HEK293 (cell line): ENCODE measurements at regions not wholly inside any gene's neighbourhood (a gene's known extent, or its start where the extent isn't known, plus 50 kb on each side); places are given as distances from the start of the nearest gene placed in this dataset.
"Not testable (repeated sequence)": the region's sequence is repeated elsewhere in the genome, so short reads cannot be mapped to it uniquely, and the experiment has no call there.

ENCODE experiments used
- CTCF ChIA-PET: fragments of 350-600 bp; formaldehyde crosslinking; extraction: SDS; loops from one replicate; lab custom pipeline; 2021; ENCODE audit warnings: antibody characterized with exemption; lab: Yijun Ruan, JAX
- POLR2A ChIA-PET: fragments of 300-600 bp; formaldehyde crosslinking; extraction: SDS; loops from one replicate; lab custom pipeline; 2020; ENCODE audit warnings: antibody characterized with exemption, inconsistent platforms; lab: Yijun Ruan, JAX
- H3K27ac ChIP-seq: fragments of 200-500 bp; sonication (Bioruptor generic); 2 replicates; pipeline ENCODE4 v1.5.1; 2014; ENCODE audit warnings: low read depth, low read length, control low read depth, inconsistent platforms; ENCODE audit errors: extremely low read depth
- H3K36me3 ChIP-seq, 2 experiments: fragments of 200-500 bp in 1 of 2; sonication (Bioruptor generic) in 1 of 2; 1 replicate in 1 of 2; 2 replicates in 1 of 2; pipeline ENCODE4 v1.5.1; 2014 to 2017; ENCODE audit warnings: inconsistent platforms in 2 of 2, low read length in 2 of 2; ENCODE audit not compliant: control insufficient read depth in 2 of 2, insufficient read depth in 1 of 2
- H3K4me1 ChIP-seq: fragments of 200-500 bp; sonication (Bioruptor generic); 2 replicates; pipeline ENCODE4 v1.5.1; 2014; ENCODE audit warnings: mild to moderate bottlenecking, low read length, inconsistent platforms; ENCODE audit not compliant: control insufficient read depth, insufficient read depth
- H3K4me3 ChIP-seq: 2 replicates; pipeline ENCODE4 v1.5.1; 2011; ENCODE audit warnings: low read depth, mild to moderate bottlenecking, control low read depth, low read length, moderate library complexity
- H3K9me3 ChIP-seq: fragments of 200-500 bp; sonication (Bioruptor generic); 2 replicates; pipeline ENCODE4 v1.5.1; 2014; ENCODE audit warnings: low read depth, low read length, inconsistent platforms; ENCODE audit not compliant: control insufficient read depth, insufficient read depth
- BCL11A ChIP-seq: fragments of 450-650 bp; formaldehyde crosslinking; IDR thresholded peaks from 2 replicates; pipeline ENCODE4 v1.5.1; 2016; ENCODE audit warnings: low read depth, missing biosample characterization, missing genetic modification characterization
- BCL6B ChIP-seq: fragments of 450-650 bp; formaldehyde crosslinking; IDR thresholded peaks from 2 replicates; pipeline ENCODE4 v1.5.1; 2017; ENCODE audit warnings: missing biosample characterization, missing genetic modification characterization
- GLIS2 ChIP-seq: fragments of 450-650 bp; formaldehyde crosslinking; IDR thresholded peaks from 2 replicates; pipeline ENCODE4 v1.5.1; 2016; ENCODE audit warnings: missing biosample characterization, missing genetic modification characterization
- KLF1 ChIP-seq: fragments of 450-650 bp; formaldehyde crosslinking; IDR thresholded peaks from 2 replicates; pipeline ENCODE4 v1.5.1; 2016; ENCODE audit warnings: missing biosample characterization, missing genetic modification characterization
- MYNN ChIP-seq: fragments of 450-650 bp; formaldehyde crosslinking; IDR thresholded peaks from 2 replicates; pipeline ENCODE4 v1.5.1; 2016; ENCODE audit warnings: missing biosample characterization, missing genetic modification characterization, borderline replicate concordance
- TRIM28 ChIP-seq: IDR thresholded peaks from 2 replicates; pipeline ENCODE4 v1.6.1; 2011; ENCODE audit warnings: low read length, control low read depth, borderline replicate concordance
- ZBTB20 ChIP-seq: fragments of 450-650 bp; formaldehyde crosslinking; IDR thresholded peaks from 2 replicates; pipeline ENCODE4 v1.5.1; 2016; ENCODE audit warnings: missing biosample characterization, missing genetic modification characterization
- ZFP69B ChIP-seq: fragments of 450-650 bp; formaldehyde crosslinking; IDR thresholded peaks from 2 replicates; pipeline ENCODE4 v1.5.1; 2016; ENCODE audit warnings: missing biosample characterization, missing genetic modification characterization
- ZNF26 ChIP-seq: fragments of 450-650 bp; formaldehyde crosslinking; IDR thresholded peaks from 2 replicates; pipeline ENCODE4 v1.5.1; 2016; ENCODE audit warnings: missing biosample characterization, missing genetic modification characterization
- ZNF266 ChIP-seq: fragments of 450-650 bp; formaldehyde crosslinking; IDR thresholded peaks from 2 replicates; pipeline ENCODE4 v1.5.1; 2016; ENCODE audit warnings: missing biosample characterization, missing genetic modification characterization, low read depth
- ZNF274 ChIP-seq, 2 experiments: fragments of 200-500 bp in 1 of 2; fragments of 450-650 bp in 1 of 2; sonication (Bioruptor generic) in 1 of 2; formaldehyde crosslinking in 1 of 2; IDR thresholded peaks; 2 replicates each; pipeline versions ENCODE4 v1.5.1 to v1.6.1; 2014 to 2016; ENCODE audit warnings: borderline replicate concordance in 1 of 2, inconsistent platforms in 1 of 2, low read length in 1 of 2, missing biosample characterization in 1 of 2, missing genetic modification characterization in 1 of 2
- ZNF280C ChIP-seq: fragments of 450-650 bp; formaldehyde crosslinking; IDR thresholded peaks from 2 replicates; pipeline ENCODE4 v1.5.1; 2016; ENCODE audit warnings: missing biosample characterization, missing genetic modification characterization
- ZNF394 ChIP-seq: fragments of 450-650 bp; formaldehyde crosslinking; IDR thresholded peaks from 2 replicates; pipeline ENCODE4 v1.5.1; 2016; ENCODE audit warnings: missing biosample characterization, missing genetic modification characterization, mild to moderate bottlenecking, moderate library complexity, borderline replicate concordance
- ZNF48 ChIP-seq: fragments of 450-650 bp; formaldehyde crosslinking; IDR thresholded peaks from 2 replicates; pipeline ENCODE4 v1.5.1; 2016; ENCODE audit warnings: missing biosample characterization, missing genetic modification characterization
- ZNF521 ChIP-seq: fragments of 450-650 bp; formaldehyde crosslinking; IDR thresholded peaks from 2 replicates; pipeline ENCODE4 v1.5.1; 2017; ENCODE audit warnings: missing biosample characterization, mild to moderate bottlenecking, missing genetic modification characterization
- ZNF776 ChIP-seq: fragments of 450-650 bp; formaldehyde crosslinking; IDR thresholded peaks from 2 replicates; pipeline ENCODE4 v1.5.0; 2017; ENCODE audit warnings: missing biosample characterization, missing genetic modification characterization, borderline replicate concordance
- ZNF785 ChIP-seq: fragments of 450-650 bp; formaldehyde crosslinking; IDR thresholded peaks from 2 replicates; pipeline ENCODE4 v1.5.1; 2016; ENCODE audit warnings: missing biosample characterization, missing genetic modification characterization
- ZSCAN23 ChIP-seq: fragments of 450-650 bp; formaldehyde crosslinking; IDR thresholded peaks from 2 replicates; pipeline ENCODE4 v1.5.1; 2016; ENCODE audit warnings: missing biosample characterization, missing genetic modification characterization

- TF ChIP-seq ZNF280C, result no peak
- TF ChIP-seq ZNF48 (tag by site-specific recombination), result no peak
- no peak for TF ChIP-seq ZSCAN23
- no peak for TF ChIP-seq ZNF521 (tag by site-specific recombination)
- TF ChIP-seq MYNN (tag by site-specific recombination), result no peak
- TF ChIP-seq, all 188 proteins: peak for 0
These were observed 176.1 kb upstream of the CHL1 start (continued) for GRCh38 chr3:20421-20820.

GRCh38 chr3:24006-24405 is 172.6 kb upstream of the CHL1 start:
- Histone ChIP-seq H3K36me3 (no peaks in the 10 kb centered on the region), H3K4me1 (no peaks in the 10 kb centered on the region), H3K27ac (no peak overlapping the region), H3K4me3 (no peak overlapping the region), H3K9me3 (no peaks in the 10 kb centered on the region)
- POLR2A ChIA-PET, result no interaction called here
- CTCF ChIA-PET, result no interaction called here
- TF ChIP-seq KLF1 (tag by site-specific recombination) (no peak), ZNF394 (tag by site-specific recombination) (no peak), ZFP69B (tag by site-specific recombination) (no peak), ZNF266 (no peak)

- TF ChIP-seq ZNF785 (tag by site-specific recombination), result no peak
- no peak for TF ChIP-seq ZNF26
- no peak for TF ChIP-seq ZNF776 (tag by site-specific recombination)
- TF ChIP-seq BCL11A, result no peak
- TF ChIP-seq GLIS2 (tag by site-specific recombination), result no peak
- TF ChIP-seq TRIM28, result no peak
- TF ChIP-seq ZBTB20 (tag by site-specific recombination), result no peak
- TF ChIP-seq ZNF274 (IDR thresholded peaks at IDR 0.05; ENCODE audit: low read length), result no peak
- no peak for TF ChIP-seq ZNF274 (tag by site-specific recombination; IDR thresholded peaks at IDR 0.05; ENCODE audit: borderline replicate concordance)
- TF ChIP-seq BCL6B (tag by site-specific recombination), result no peak
- POLR2A ChIA-PET, result no interaction called here
- H3K27ac ChIP-seq, result no peak overlapping the region
- CTCF ChIA-PET, result no interaction called here
- no peak overlapping the region for H3K4me3 ChIP-seq
- no peaks in the 10 kb centered on the region for H3K36me3 ChIP-seq
- H3K4me1 ChIP-seq, result no peaks in the 10 kb centered on the region
- no peaks in the 10 kb centered on the region for H3K9me3 ChIP-seq
These were observed 171.5 kb upstream of the CHL1 start for GRCh38 chr3:25056-25455.

- H3K4me3 ChIP-seq, CTCF ChIA-PET, H3K4me1 ChIP-seq, POLR2A ChIA-PET, H3K27ac ChIP-seq, H3K36me3 ChIP-seq, H3K9me3 ChIP-seq: not testable (repeated sequence)
These were observed 160.6 kb upstream of the CHL1 start for GRCh38 chr3:35985-36384.
